Keratinocyte (primary cell): ENCODE measurements at regions not wholly inside any gene's neighbourhood (a gene's known extent, or its start where the extent isn't known, plus 50 kb on each side); places are given as distances from the start of the nearest gene placed in this dataset.

Experiments
- DNase-seq: peaks from one replicate; pipeline ENCODE4 v3.0.0-alpha.2; 2011; ENCODE audit warnings: low read depth, missing footprints, low spot score
- FAIRE-seq: peaks from 2 replicates; lab custom pipeline; 2011; peaks lifted over from hg19 to GRCh38; lab: Jason Lieb, UNC
- H2AFZ ChIP-seq: 2 replicates; pipeline ENCODE4 v1.6.0; 2012; ENCODE audit warnings: low read length, control low read depth, inconsistent platforms; ENCODE audit not compliant: control insufficient read depth
- H3K27ac ChIP-seq: 2 replicates; pipeline ENCODE4 v1.5.1; 2011; ENCODE audit warnings: low read length; ENCODE audit not compliant: control insufficient read depth, insufficient read depth
- H3K27me3 ChIP-seq: 3 replicates; pipeline ENCODE4 v1.6.0; 2011; ENCODE audit warnings: low read length; ENCODE audit not compliant: control insufficient read depth, insufficient read depth; ENCODE audit errors: extremely low read depth
- H3K36me3 ChIP-seq, 2 experiments: 2 replicates in 1 of 2; 3 replicates in 1 of 2; pipeline ENCODE4 v1.5.1; 2011; ENCODE audit warnings: low read length in 2 of 2, mild to moderate bottlenecking in 1 of 2; ENCODE audit not compliant: control insufficient read depth in 2 of 2, insufficient read depth in 2 of 2; ENCODE audit errors: extremely low read depth in 1 of 2
- H3K4me1 ChIP-seq: 3 replicates; pipeline ENCODE4 v1.5.1; 2011; ENCODE audit warnings: low read length; ENCODE audit not compliant: control insufficient read depth, insufficient read depth; ENCODE audit errors: extremely low read depth
- H3K4me2 ChIP-seq: 3 replicates; pipeline ENCODE4 v1.6.0; 2011; ENCODE audit warnings: low read depth, low read length; ENCODE audit not compliant: control insufficient read depth, insufficient read depth; ENCODE audit errors: extremely low read depth
- H3K4me3 ChIP-seq, 3 experiments: fragments of 200-600 bp in 1 of 3; sonication (generic) in 1 of 3; 2 replicates in 2 of 3; 3 replicates in 1 of 3; pipeline ENCODE4 v1.5.1; 2011 to 2016; ENCODE audit warnings: low read length in 3 of 3, mild to moderate bottlenecking in 3 of 3, control low read depth in 2 of 3, inconsistent platforms in 1 of 3, low read depth in 1 of 3, mixed read lengths in 1 of 3, mixed run types in 1 of 3, moderate library complexity in 1 of 3; ENCODE audit not compliant: control insufficient read depth in 2 of 3, insufficient read depth in 2 of 3; ENCODE audit errors: extremely low read depth in 1 of 3
- H3K79me2 ChIP-seq: 2 replicates; pipeline ENCODE4 v1.6.0; 2012; ENCODE audit warnings: low read length; ENCODE audit not compliant: control insufficient read depth, insufficient read depth
- H3K9ac ChIP-seq: 3 replicates; pipeline ENCODE4 v1.6.0; 2011; ENCODE audit warnings: low read length; ENCODE audit not compliant: control insufficient read depth, insufficient read depth; ENCODE audit errors: extremely low read depth
- H3K9me1 ChIP-seq: 3 replicates; pipeline ENCODE4 v1.6.0; 2011; ENCODE audit warnings: low read length; ENCODE audit not compliant: control insufficient read depth, insufficient read depth; ENCODE audit errors: extremely low read depth
- H3K9me3 ChIP-seq: 2 replicates; pipeline ENCODE4 v1.5.1; 2012; ENCODE audit warnings: low read depth, low read length; ENCODE audit not compliant: control insufficient read depth
- H4K20me1 ChIP-seq: 3 replicates; pipeline ENCODE4 v1.6.0; 2011; ENCODE audit warnings: low read length; ENCODE audit not compliant: control insufficient read depth, insufficient read depth; ENCODE audit errors: extremely low read depth
- EZH2 ChIP-seq: IDR thresholded peaks from one replicate; pipeline ENCODE4 v1.6.1; 2012; ENCODE audit warnings: inconsistent platforms, mild to moderate bottlenecking, low read length, moderate library complexity
- dilution Hi-C: fragments of 300-500 bp; cut with MboI; formaldehyde crosslinking; loops from one replicate; pipeline ENCODE4 v1.7.0; 2020; ENCODE audit warnings: low sequenced_read_pairs; ENCODE audit not compliant: extremely low pct_ligation_motif_present
- TF ChIP-seq, protein P1 (sequence below), 3 experiments: IDR thresholded peaks in 1 of 3; conservative IDR thresholded peaks in 1 of 3; optimal IDR thresholded peaks in 1 of 3; 2 replicates in 2 of 3; 3 replicates in 1 of 3; pipeline versions ENCODE3 to v1.5.1; 2011; ENCODE audit warnings: low read length in 3 of 3, mild to moderate bottlenecking in 3 of 3, moderate library complexity in 2 of 3, control low read depth in 1 of 3, inconsistent platforms in 1 of 3; ENCODE audit not compliant: insufficient read depth in 2 of 3; ENCODE audit errors: extremely low read depth in 1 of 3

DNA sequence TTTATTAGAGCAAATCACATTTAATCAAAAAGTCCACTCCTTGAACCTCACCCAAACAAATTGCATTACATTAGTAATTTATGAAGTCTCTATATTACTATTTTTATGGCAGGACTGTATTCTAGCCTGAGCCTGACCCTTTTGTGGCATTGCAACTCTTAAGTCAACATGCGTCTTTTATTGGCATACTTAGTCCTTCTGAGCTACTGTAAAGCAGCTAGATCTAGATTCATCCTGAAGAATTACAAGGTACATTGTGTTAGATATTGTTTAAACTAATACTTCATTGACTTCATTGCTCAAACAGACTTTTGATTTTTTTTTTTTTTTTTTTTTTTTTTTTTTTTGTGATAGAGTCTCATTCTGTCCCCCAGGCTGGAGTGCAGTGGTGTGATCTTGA is 1842.5 kb upstream of the CDH9 start:
- H3K27me3 ChIP-seq, result no peaks in the 10 kb centered on the region
- no peak overlapping the region for H3K4me3 ChIP-seq
- dilution Hi-C loops, result no loop called here
- DNase-seq, result no peak
- H3K9me1 ChIP-seq, result no peaks in the 10 kb centered on the region
- no peak overlapping the region for H3K4me2 ChIP-seq
- no peak for FAIRE-seq
- H3K79me2 ChIP-seq, result no peaks in the 10 kb centered on the region
- no peaks in the 10 kb centered on the region for H4K20me1 ChIP-seq
- H3K27ac ChIP-seq, result no peak overlapping the region
- TF ChIP-seq, protein P1, sequence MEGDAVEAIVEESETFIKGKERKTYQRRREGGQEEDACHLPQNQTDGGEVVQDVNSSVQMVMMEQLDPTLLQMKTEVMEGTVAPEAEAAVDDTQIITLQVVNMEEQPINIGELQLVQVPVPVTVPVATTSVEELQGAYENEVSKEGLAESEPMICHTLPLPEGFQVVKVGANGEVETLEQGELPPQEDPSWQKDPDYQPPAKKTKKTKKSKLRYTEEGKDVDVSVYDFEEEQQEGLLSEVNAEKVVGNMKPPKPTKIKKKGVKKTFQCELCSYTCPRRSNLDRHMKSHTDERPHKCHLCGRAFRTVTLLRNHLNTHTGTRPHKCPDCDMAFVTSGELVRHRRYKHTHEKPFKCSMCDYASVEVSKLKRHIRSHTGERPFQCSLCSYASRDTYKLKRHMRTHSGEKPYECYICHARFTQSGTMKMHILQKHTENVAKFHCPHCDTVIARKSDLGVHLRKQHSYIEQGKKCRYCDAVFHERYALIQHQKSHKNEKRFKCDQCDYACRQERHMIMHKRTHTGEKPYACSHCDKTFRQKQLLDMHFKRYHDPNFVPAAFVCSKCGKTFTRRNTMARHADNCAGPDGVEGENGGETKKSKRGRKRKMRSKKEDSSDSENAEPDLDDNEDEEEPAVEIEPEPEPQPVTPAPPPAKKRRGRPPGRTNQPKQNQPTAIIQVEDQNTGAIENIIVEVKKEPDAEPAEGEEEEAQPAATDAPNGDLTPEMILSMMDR (optimal IDR thresholded peaks at IDR 0.05 in 1 of 3, IDR thresholded peaks at IDR 0.05 in 1 of 3, conservative IDR thresholded peaks at IDR 0.05 in 1 of 3; ENCODE audit: extremely low read depth in 1 of 3, insufficient read depth in 2 of 3, low read length in 3 of 3), result no peak
- TF ChIP-seq EZH2, result no peak
- no peaks in the 10 kb centered on the region for H3K9me3 ChIP-seq
- H3K4me1 ChIP-seq, result no peaks in the 10 kb centered on the region
- H3K36me3 ChIP-seq, result no peaks in the 10 kb centered on the region
- H2AFZ ChIP-seq, result no peak overlapping the region
- H3K9ac ChIP-seq, result no peak overlapping the region

DNA sequence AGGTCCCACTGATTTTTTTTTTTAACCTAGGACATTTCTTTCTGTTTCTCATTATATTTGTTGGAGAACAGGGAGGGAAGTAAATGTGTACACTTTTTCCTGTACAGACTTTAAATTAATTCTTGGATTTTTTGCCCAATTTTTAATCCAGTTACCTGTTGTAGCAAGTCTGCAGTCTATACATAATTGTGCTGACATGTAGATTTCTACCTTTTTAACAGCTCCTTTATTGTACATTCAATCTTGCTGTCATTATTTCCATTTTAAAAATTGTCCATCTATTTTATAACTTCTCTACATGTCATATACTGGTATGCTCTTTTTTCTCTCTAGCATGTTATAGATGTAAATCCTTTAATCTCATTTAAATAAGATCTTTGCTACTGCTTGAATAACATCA is 1838.7 kb upstream of the CDH9 start:
- FAIRE-seq, result no peak
- no peaks in the 10 kb centered on the region for H3K27me3 ChIP-seq
- TF ChIP-seq, protein P1 (optimal IDR thresholded peaks at IDR 0.05 in 1 of 3, IDR thresholded peaks at IDR 0.05 in 1 of 3, conservative IDR thresholded peaks at IDR 0.05 in 1 of 3; ENCODE audit: extremely low read depth in 1 of 3, insufficient read depth in 2 of 3, low read length in 3 of 3), result no peak

More for the DNA sequence above, 1838.7 kb upstream of the CDH9 start:
- H4K20me1 ChIP-seq, result no peaks in the 10 kb centered on the region
- H3K27ac ChIP-seq, result no peak overlapping the region
- no peaks in the 10 kb centered on the region for H3K4me1 ChIP-seq
- H3K9me1 ChIP-seq, result no peaks in the 10 kb centered on the region
- no peaks in the 10 kb centered on the region for H3K79me2 ChIP-seq
- no peak overlapping the region for H3K4me3 ChIP-seq
- no peak for DNase-seq
- no peaks in the 10 kb centered on the region for H3K36me3 ChIP-seq
- no peak overlapping the region for H2AFZ ChIP-seq
- H3K9ac ChIP-seq, result no peak overlapping the region
- dilution Hi-C loops, result no loop called here
- H3K9me3 ChIP-seq, result no peaks in the 10 kb centered on the region
- H3K4me2 ChIP-seq, result no peak overlapping the region
